ENCODE measurements at regions not wholly inside any gene's neighbourhood (a gene's known extent, or its start where the extent isn't known, plus 50 kb on each side); places are given as distances from the start of the nearest gene placed in this dataset.

- TF ChIP-seq CTCF (IDR thresholded peaks at IDR 0.05; ENCODE audit: low read depth, low read length): no peak
- H3K4me3 ChIP-seq (ENCODE audit: low read depth, low read length): no peak overlapping the region
- DNase-seq (ENCODE audit: low read depth, low spot score): no peak
- in situ Hi-C loops (cut with HindIII; ENCODE audit: low sequenced_read_pairs): no loop called here
Measured at GRCh38 chr16:63069047-63069446, 1032.8 kb upstream of the CDH8 start.

GRCh38 chr16:63067141-63067540 is 1030.9 kb upstream of the CDH8 start:
- no peak for DNase-seq (ENCODE audit: low read depth, low spot score)
- in situ Hi-C loops (cut with HindIII; ENCODE audit: low sequenced_read_pairs): no loop called here
- no peak overlapping the region for H3K4me3 ChIP-seq (ENCODE audit: low read depth, low read length)
- TF ChIP-seq CTCF (IDR thresholded peaks at IDR 0.05; ENCODE audit: low read depth, low read length): no peak

GRCh38 chr16:63066552-63066951 is 1030.3 kb upstream of the CDH8 start:
- TF ChIP-seq CTCF (IDR thresholded peaks at IDR 0.05; ENCODE audit: low read depth, low read length): no peak
- in situ Hi-C loops (cut with HindIII; ENCODE audit: low sequenced_read_pairs): no loop called here
- no peak overlapping the region for H3K4me3 ChIP-seq (ENCODE audit: low read depth, low read length)
- DNase-seq (ENCODE audit: low read depth, low spot score): no peak

- no peak overlapping the region for H3K4me3 ChIP-seq (ENCODE audit: low read depth, low read length)
- in situ Hi-C loops (cut with HindIII; ENCODE audit: low sequenced_read_pairs): no loop called here
- TF ChIP-seq CTCF (IDR thresholded peaks at IDR 0.05; ENCODE audit: low read depth, low read length): no peak
- no peak for DNase-seq (ENCODE audit: low read depth, low spot score)
Measured at GRCh38 chr16:63061319-63061718, 1025.1 kb upstream of the CDH8 start.

- no peak for DNase-seq (ENCODE audit: low read depth, low spot score)
- no peak overlapping the region for H3K4me3 ChIP-seq (ENCODE audit: low read depth, low read length)
- in situ Hi-C loops (cut with HindIII; ENCODE audit: low sequenced_read_pairs): no loop called here
- TF ChIP-seq CTCF (IDR thresholded peaks at IDR 0.05; ENCODE audit: low read depth, low read length): no peak
Measured at GRCh38 chr16:63059676-63060075, 1023.4 kb upstream of the CDH8 start.

GRCh38 chr16:63057341-63057740 is 1021.1 kb upstream of the CDH8 start:
- H3K4me3 ChIP-seq (ENCODE audit: low read depth, low read length): no peak overlapping the region
- no peak for DNase-seq (ENCODE audit: low read depth, low spot score)
- TF ChIP-seq CTCF (IDR thresholded peaks at IDR 0.05; ENCODE audit: low read depth, low read length): no peak
- in situ Hi-C loops (cut with HindIII; ENCODE audit: low sequenced_read_pairs): no loop called here

GRCh38 chr16:63050391-63050790 is 1014.2 kb upstream of the CDH8 start:
- in situ Hi-C loops (cut with HindIII; ENCODE audit: low sequenced_read_pairs): no loop called here
- no peak for TF ChIP-seq CTCF (IDR thresholded peaks at IDR 0.05; ENCODE audit: low read depth, low read length)
- no peak for DNase-seq (ENCODE audit: low read depth, low spot score)
- H3K4me3 ChIP-seq (ENCODE audit: low read depth, low read length): no peak overlapping the region
